Thoracic aorta (tissue), 2 donors: ENCODE measurements at regions not wholly inside any gene's neighbourhood (a gene's known extent, or its start where the extent isn't known, plus 50 kb on each side); places are given as distances from the start of the nearest gene placed in this dataset.

Experiments
- ATAC-seq: fragments of 150-250 bp; one replicate; pipeline ENCODE4 v1.8.0; 2017; ENCODE audit warnings: low read depth; ENCODE audit not compliant: insufficient number of reproducible peaks, low FRiP score
- DNase-seq: peaks from one replicate; pipeline ENCODE4 v3.0.0-alpha.2; 2020; ENCODE audit warnings: low spot score
- H3K27ac ChIP-seq, 2 donors: fragments of 200-600 bp; sonication (generic); 1 replicate in 1 of 2; 2 replicates in 1 of 2; pipeline ENCODE4 v1.5.1; 2016; ENCODE audit warnings: mild to moderate bottlenecking in 2 of 2, moderate library complexity in 2 of 2
- H3K27me3 ChIP-seq: fragments of 200-600 bp; sonication (generic); replicated peaks from 2 replicates; pipeline ENCODE4 v1.6.0; 2016; ENCODE audit warnings: mild to moderate bottlenecking; ENCODE audit not compliant: insufficient read depth
- H3K36me3 ChIP-seq: fragments of 200-600 bp; sonication (generic); one replicate; pipeline ENCODE4 v1.5.1; 2016
- H3K4me1 ChIP-seq, 2 donors: fragments of 200-600 bp; sonication (generic); 1 replicate in 1 of 2; 2 replicates in 1 of 2; pipeline versions ENCODE4 v1.5.1 to v1.6.0; 2016; ENCODE audit warnings: low read depth in 2 of 2, mild to moderate bottlenecking in 1 of 2; ENCODE audit not compliant: control insufficient read depth in 1 of 2
- H3K4me3 ChIP-seq: fragments of 200-600 bp; sonication (generic); 2 replicates; pipeline ENCODE4 v1.5.1; 2016; ENCODE audit warnings: mild to moderate bottlenecking
- H3K9me3 ChIP-seq: fragments of 200-600 bp; sonication (generic); 2 replicates; pipeline ENCODE4 v1.5.1; 2016
- CTCF ChIP-seq: fragments of 200-600 bp; sonication (generic); IDR thresholded peaks from one replicate; pipeline ENCODE4 v1.5.1; 2019; ENCODE audit warnings: antibody characterized with exemption

GRCh38 chr7:81402227-81402626 lies 367.6 kb downstream of the HGF start:
- ATAC-seq, result no peak
- Histone ChIP-seq H3K27me3 (no peaks in the 10 kb centered on the region), H3K4me1 (no peaks in the 10 kb centered on the region), H3K27ac (no peak overlapping the region), H3K36me3 (no peaks in the 10 kb centered on the region), H3K9me3 (no peaks in the 10 kb centered on the region), H3K4me3 (no peak overlapping the region)
- no peak for TF ChIP-seq CTCF
- no peak for DNase-seq

GRCh38 chr7:81399471-81399870 lies 370.4 kb downstream of the HGF start:
- Histone ChIP-seq H3K4me3 (no peak overlapping the region), H3K9me3 (no peaks in the 10 kb centered on the region), H3K27ac (no peak overlapping the region), H3K4me1 (no peaks in the 10 kb centered on the region), H3K36me3 (no peaks in the 10 kb centered on the region), H3K27me3 (no peaks in the 10 kb centered on the region)
- ATAC-seq, result no peak
- no peak for TF ChIP-seq CTCF
- DNase-seq, result no peak

- H3K4me3 ChIP-seq, result no peak overlapping the region
- ATAC-seq, result no peak
Measured at GRCh38 chr7:81394029-81394428, 375.8 kb downstream of the HGF start.

GRCh38 chr7:81393018-81393417 lies 376.8 kb downstream of the HGF start:
- H3K27me3 ChIP-seq, result no peaks in the 10 kb centered on the region
- no peaks in the 10 kb centered on the region for H3K9me3 ChIP-seq
- no peak overlapping the region for H3K27ac ChIP-seq
- DNase-seq, result no peak
- no peaks in the 10 kb centered on the region for H3K4me1 ChIP-seq
- H3K4me3 ChIP-seq, result no peak overlapping the region
- no peak for TF ChIP-seq CTCF
- no peak for ATAC-seq
- H3K36me3 ChIP-seq, result no peaks in the 10 kb centered on the region

More at GRCh38 chr7:81394029-81394428, 375.8 kb downstream of the HGF start:
- TF ChIP-seq CTCF, result no peak
- Histone ChIP-seq H3K36me3 (no peaks in the 10 kb centered on the region), H3K4me1 (no peaks in the 10 kb centered on the region), H3K27ac (no peak overlapping the region), H3K9me3 (no peaks in the 10 kb centered on the region), H3K27me3 (no peaks in the 10 kb centered on the region)
- DNase-seq, result no peak

- DNase-seq (no peak), ATAC-seq (no peak)
- Histone ChIP-seq H3K27me3 (no peaks in the 10 kb centered on the region), H3K27ac (no peak overlapping the region), H3K4me3 (no peak overlapping the region), H3K36me3 (no peaks in the 10 kb centered on the region), H3K4me1 (no peaks in the 10 kb centered on the region), H3K9me3 (no peaks in the 10 kb centered on the region)
- no peak for TF ChIP-seq CTCF
Measured at GRCh38 chr7:81385370-81385769, 384.5 kb downstream of the HGF start.
